Endothelial cell (in vitro differentiated cells): ENCODE measurements at regions not wholly inside any gene's neighbourhood (a gene's known extent, or its start where the extent isn't known, plus 50 kb on each side); places are given as distances from the start of the nearest gene placed in this dataset.
"Not testable (repeated sequence)": the region's sequence is repeated elsewhere in the genome, so short reads cannot be mapped to it uniquely, and the experiment has no call there.

Experiments
- DNase-seq: peaks from one replicate; pipeline ENCODE4 v3.0.0; 2021; ENCODE audit warnings: low spot score
- H3K27ac Mint-ChIP-seq: one replicate; pipeline ENCODE4 v1.8.0; 2021; ENCODE audit warnings: mixed read lengths, inconsistent platforms; ENCODE audit not compliant: unreplicated experiment
- H3K27me3 Mint-ChIP-seq: one replicate; pipeline ENCODE4 v1.8.0; 2021; ENCODE audit warnings: mild to moderate bottlenecking, moderate library complexity, mixed read lengths, inconsistent platforms; ENCODE audit not compliant: unreplicated experiment
- H3K36me3 Mint-ChIP-seq: one replicate; pipeline ENCODE4 v1.8.0; 2021; ENCODE audit warnings: mild to moderate bottlenecking, low read depth, mixed read lengths, inconsistent platforms; ENCODE audit not compliant: unreplicated experiment
- H3K4me1 Mint-ChIP-seq: one replicate; pipeline ENCODE4 v1.8.0; 2021; ENCODE audit warnings: mild to moderate bottlenecking, mixed read lengths, inconsistent platforms; ENCODE audit not compliant: unreplicated experiment
- H3K4me3 Mint-ChIP-seq: one replicate; pipeline ENCODE4 v1.8.0; 2021; ENCODE audit warnings: mild to moderate bottlenecking, mixed read lengths, inconsistent platforms; ENCODE audit not compliant: unreplicated experiment
- H3K9me3 Mint-ChIP-seq: one replicate; pipeline ENCODE4 v1.8.0; 2021; ENCODE audit warnings: mixed read lengths, inconsistent platforms; ENCODE audit not compliant: unreplicated experiment
- CTCF ChIP-seq: fragments of 200-600 bp; sonication (generic); IDR thresholded peaks from one replicate; pipeline ENCODE4 v1.5.0; 2021; ENCODE audit warnings: antibody characterized with exemption; ENCODE audit not compliant: unreplicated experiment

- DNase-seq, result no peak
- H3K9me3 Mint-ChIP-seq, result no peaks in the 10 kb centered on the region
- no peaks in the 10 kb centered on the region for H3K36me3 Mint-ChIP-seq
- H3K27me3 Mint-ChIP-seq, result no peaks in the 10 kb centered on the region
- TF ChIP-seq CTCF, result no peak
- H3K27ac Mint-ChIP-seq, result no peak overlapping the region
- H3K4me3 Mint-ChIP-seq, result no peak overlapping the region
- no peaks in the 10 kb centered on the region for H3K4me1 Mint-ChIP-seq
These were observed 442.4 kb downstream of the CD83 start for GRCh38 chr6:14559746-14560536.

GRCh38 chr6:14561563-14561962 is 444.0 kb downstream of the CD83 start:
- H3K27ac Mint-ChIP-seq, H3K4me1 Mint-ChIP-seq, H3K4me3 Mint-ChIP-seq, H3K27me3 Mint-ChIP-seq, H3K9me3 Mint-ChIP-seq, H3K36me3 Mint-ChIP-seq, DNase-seq: not testable (repeated sequence)

- H3K27ac Mint-ChIP-seq, result no peak overlapping the region
- no peaks in the 10 kb centered on the region for H3K4me1 Mint-ChIP-seq
- no peak overlapping the region for H3K4me3 Mint-ChIP-seq
These were observed 450.3 kb downstream of the CD83 start for GRCh38 chr6:14567842-14568241.

GRCh38 chr6:14569394-14569793 is 451.8 kb downstream of the CD83 start:
- Mint-ChIP-seq H3K9me3 (no peaks in the 10 kb centered on the region), H3K4me1 (peaks cover 4% of the 10 kb centered on the region), H3K27ac (no peak overlapping the region), H3K4me3 (no peak overlapping the region), H3K27me3 (peaks cover 2% of the 10 kb centered on the region), H3K36me3 (no peaks in the 10 kb centered on the region)
- no peak for TF ChIP-seq CTCF
- DNase-seq, result no peak

More at GRCh38 chr6:14567842-14568241, 450.3 kb downstream of the CD83 start:
- DNase-seq, result no peak
- Mint-ChIP-seq H3K27me3 (peaks cover 1% of the 10 kb centered on the region), H3K36me3 (no peaks in the 10 kb centered on the region), H3K9me3 (no peaks in the 10 kb centered on the region)
- TF ChIP-seq CTCF, result no peak

GRCh38 chr6:14569874-14570273 is 452.3 kb downstream of the CD83 start:
- not testable (repeated sequence) for H3K27me3 Mint-ChIP-seq, H3K36me3 Mint-ChIP-seq, DNase-seq, H3K27ac Mint-ChIP-seq, H3K9me3 Mint-ChIP-seq, H3K4me1 Mint-ChIP-seq, H3K4me3 Mint-ChIP-seq

- peaks cover 3% of the 10 kb centered on the region for H3K27me3 Mint-ChIP-seq
- H3K9me3 Mint-ChIP-seq, result no peaks in the 10 kb centered on the region
- no peak for DNase-seq
- no peak overlapping the region for H3K27ac Mint-ChIP-seq
- peaks cover 4% of the 10 kb centered on the region for H3K4me1 Mint-ChIP-seq
- no peak for TF ChIP-seq CTCF
- H3K36me3 Mint-ChIP-seq, result no peaks in the 10 kb centered on the region
- no peak overlapping the region for H3K4me3 Mint-ChIP-seq
These were observed 453.4 kb downstream of the CD83 start for GRCh38 chr6:14571001-14571400.
